SK-N-SH (cell line): ENCODE measurements at regions not wholly inside any gene's neighbourhood (a gene's known extent, or its start where the extent isn't known, plus 50 kb on each side); places are given as distances from the start of the nearest gene placed in this dataset.

Experiments used
- CTCF ChIA-PET: fragments of 300-600, 350-600 bp; formaldehyde crosslinking; extraction: SDS; loops from one replicate; lab custom pipeline; 2021; lab: Yijun Ruan, JAX
- POLR2A ChIA-PET: fragments of 350-600 bp; sonication (Branson Sonifier 250); formaldehyde crosslinking; extraction: SDS; loops from one replicate; lab custom pipeline; 2020; ENCODE audit warnings: antibody characterized with exemption, inconsistent platforms; lab: Yijun Ruan, JAX
- DNase-seq: peaks from one replicate; pipeline ENCODE4 v3.0.0; 2012
- H2AFZ ChIP-seq: fragments of 200-600 bp; sonication (generic); 2 replicates; pipeline ENCODE4 v1.8.1; 2016; ENCODE audit warnings: antibody characterized with exemption, mild to moderate bottlenecking, low read depth
- H3F3A ChIP-seq: fragments of 200-600 bp; sonication (generic); replicated peaks from 2 replicates; pipeline ENCODE3; 2016; ENCODE audit warnings: antibody characterized with exemption, mild to moderate bottlenecking; ENCODE audit not compliant: insufficient read depth
- H3K27ac ChIP-seq, 2 experiments: fragments of 200-500 bp in 1 of 2; fragments of 200-600 bp in 1 of 2; sonication (Bioruptor generic) in 1 of 2; sonication (generic), shearing (Covaris generic) in 1 of 2; 2 replicates each; pipeline versions ENCODE4 v1.5.1 to v1.6.1; 2014 to 2016; ENCODE audit warnings: low read depth in 2 of 2, inconsistent platforms in 1 of 2, low read length in 1 of 2, mild to moderate bottlenecking in 1 of 2, mixed read lengths in 1 of 2
- H3K27me3 ChIP-seq: fragments of 200-600 bp; sonication (generic), shearing (Covaris generic); 2 replicates; pipeline ENCODE4 v1.6.1; 2016; ENCODE audit warnings: mixed run types; ENCODE audit not compliant: insufficient read depth
- H3K36me3 ChIP-seq, 2 experiments: fragments of 200-500 bp in 1 of 2; fragments of 200-600 bp in 1 of 2; sonication (Bioruptor generic) in 1 of 2; sonication (generic) in 1 of 2; replicated peaks in 1 of 2; 2 replicates each; pipeline versions ENCODE3 to v1.5.1; 2014 to 2016; ENCODE audit warnings: low read length in 1 of 2, mild to moderate bottlenecking in 1 of 2; ENCODE audit not compliant: insufficient read depth in 2 of 2, control insufficient read depth in 1 of 2
- H3K4me1 ChIP-seq, 2 experiments: fragments of 200-500 bp in 1 of 2; fragments of 200-600 bp in 1 of 2; sonication (Bioruptor generic) in 1 of 2; sonication (generic), shearing (Covaris generic) in 1 of 2; 2 replicates each; pipeline versions ENCODE4 v1.5.1 to v1.6.1; 2014 to 2016; ENCODE audit warnings: low read depth in 1 of 2, low read length in 1 of 2, mixed run types in 1 of 2; ENCODE audit not compliant: insufficient read depth in 2 of 2, control insufficient read depth in 1 of 2
- H3K4me2 ChIP-seq: fragments of 200-600 bp; sonication (generic), shearing (Covaris generic); 2 replicates; pipeline ENCODE4 v1.6.1; 2017; ENCODE audit warnings: mixed run types
- H3K4me3 ChIP-seq, 2 experiments: fragments of 200-500 bp in 1 of 2; fragments of 200-600 bp in 1 of 2; sonication (Bioruptor generic) in 1 of 2; sonication (generic), shearing (Covaris generic) in 1 of 2; 2 replicates each; pipeline versions ENCODE4 v1.5.1 to v1.8.1; 2014 to 2016; ENCODE audit warnings: low read depth in 2 of 2, inconsistent platforms in 1 of 2, low read length in 1 of 2, mild to moderate bottlenecking in 1 of 2, mixed read lengths in 1 of 2, moderate library complexity in 1 of 2
- H3K79me2 ChIP-seq: fragments of 200-600 bp; sonication (generic); 2 replicates; pipeline ENCODE4 v1.8.1; 2017; ENCODE audit warnings: mild to moderate bottlenecking; ENCODE audit not compliant: insufficient read depth
- H3K9ac ChIP-seq: fragments of 200-600 bp; sonication (generic); 2 replicates; pipeline ENCODE4 v1.6.1; 2017; ENCODE audit warnings: mixed run types
- H3K9me2 ChIP-seq: fragments of 200-600 bp; sonication (generic); 2 replicates; pipeline ENCODE4 v1.6.1; 2017; ENCODE audit warnings: mixed run types
- H3K9me3 ChIP-seq: fragments of 200-600 bp; sonication (generic); 2 replicates; pipeline ENCODE4 v1.6.1; 2017; ENCODE audit warnings: mixed run types, mild to moderate bottlenecking, moderate library complexity
- H4K20me1 ChIP-seq: fragments of 200-600 bp; sonication (generic); 2 replicates; pipeline ENCODE4 v1.6.1; 2017; ENCODE audit warnings: mild to moderate bottlenecking, mixed run types; ENCODE audit not compliant: insufficient read depth
- CHD2 ChIP-seq: fragments of 150-350 bp; IDR thresholded peaks from 2 replicates; pipeline ENCODE4 v1.6.1; 2018; ENCODE audit warnings: low read length; ENCODE audit not compliant: partially characterized antibody
- EP300 ChIP-seq, 2 experiments: IDR thresholded peaks; 2 replicates each; pipeline versions ENCODE4 v1.4.0 to v1.6.1; 2012; ENCODE audit warnings: borderline replicate concordance in 1 of 2, low read depth in 1 of 2, low read length in 1 of 2
- FOXJ3 ChIP-seq: sonication (generic); formaldehyde crosslinking; IDR thresholded peaks from 2 replicates; pipeline ENCODE4 v1.5.1; 2020; ENCODE audit warnings: mild to moderate bottlenecking, missing genetic modification reagents
- FOXM1 ChIP-seq: IDR thresholded peaks from 2 replicates; pipeline ENCODE4 v1.4.0; 2012; ENCODE audit warnings: low read depth, mild to moderate bottlenecking
- GABPA ChIP-seq: IDR thresholded peaks from 2 replicates; pipeline ENCODE4 v1.4.0; 2012; ENCODE audit warnings: low read depth, mild to moderate bottlenecking
- IRF3 ChIP-seq: fragments of 150-350 bp; IDR thresholded peaks from 2 replicates; pipeline ENCODE4 v1.6.1; 2016; ENCODE audit warnings: mild to moderate bottlenecking, low read depth, low read length
- MAX ChIP-seq: IDR thresholded peaks from 2 replicates; pipeline ENCODE4 v1.4.0; 2012; ENCODE audit warnings: low read depth
- MEF2A ChIP-seq: IDR thresholded peaks from 2 replicates; pipeline ENCODE4 v1.4.0; 2012; ENCODE audit warnings: low read depth, borderline replicate concordance
- MXI1 ChIP-seq: IDR thresholded peaks from 2 replicates; pipeline ENCODE4 v1.6.1; 2012; ENCODE audit warnings: mild to moderate bottlenecking, low read depth, low read length, improper control_type of control experiment
- NFIC ChIP-seq: IDR thresholded peaks from 2 replicates; pipeline ENCODE4 v1.4.0; 2012; ENCODE audit warnings: borderline replicate concordance
- RAD21 ChIP-seq: IDR thresholded peaks from 2 replicates; pipeline ENCODE4 v1.6.1; 2012; ENCODE audit warnings: mild to moderate bottlenecking, low read length
- RCOR1 ChIP-seq: fragments of 150-350 bp; IDR thresholded peaks from 2 replicates; pipeline ENCODE4 v1.6.1; 2017; ENCODE audit warnings: antibody characterized with exemption, low read length
- USF2 ChIP-seq: fragments of 150-350 bp; IDR thresholded peaks from 2 replicates; pipeline ENCODE4 v1.6.1; 2017; ENCODE audit warnings: antibody characterized with exemption, low read length, low read depth, borderline replicate concordance
- WGBS: methylation state at CpG from one replicate; pipeline ENCODE4 v1.1.6; 2017; ENCODE audit warnings: low lambda C conversion rate; 5-methylcytosine and 5-hydroxymethylcytosine counted together
- TF ChIP-seq, protein P1 (sequence below): IDR thresholded peaks from 2 replicates; pipeline ENCODE4 v1.4.0; 2012; ENCODE audit warnings: low read depth, borderline replicate concordance
- TF ChIP-seq, protein P2 (sequence below): IDR thresholded peaks from 2 replicates; pipeline ENCODE4 v1.4.0; 2012; ENCODE audit warnings: low read depth, borderline replicate concordance

GRCh38 chr22:19590696-19591095, 66.5 kb upstream of the CLDN5 start:
- Histone ChIP-seq H3K27me3 (no peaks in the 10 kb centered on the region), H2AFZ (no peak overlapping the region), H3K4me1 (no peaks in the 10 kb centered on the region; a peak in 1 of 4 replicates), H3K4me2 (no peak overlapping the region), H3K9ac (no peak overlapping the region), H3K36me3 (no peaks in the 10 kb centered on the region), H3K4me3 (no peak overlapping the region), H4K20me1 (no peaks in the 10 kb centered on the region), H3K27ac (no peak overlapping the region), H3K9me3 (no peaks in the 10 kb centered on the region), H3K9me2 (no peaks in the 10 kb centered on the region), H3K79me2 (no peaks in the 10 kb centered on the region), H3F3A (no peaks in the 10 kb centered on the region)
- ChIA-PET CTCF (no interaction called here), POLR2A (no interaction called here)
- WGBS, result 60% methylated on average over 5 of the region's 5 CpGs
- no peak for TF ChIP-seq GABPA
- no peak for TF ChIP-seq FOXM1
- no peak for TF ChIP-seq MEF2A
- TF ChIP-seq NFIC, result no peak
- DNase-seq, result no peak

- Histone ChIP-seq H3K27me3 (no peaks in the 10 kb centered on the region), H3K79me2 (no peaks in the 10 kb centered on the region), H3K4me2 (no peak overlapping the region), H3K4me3 (no peak overlapping the region), H3K9me3 (no peaks in the 10 kb centered on the region), H4K20me1 (no peaks in the 10 kb centered on the region), H2AFZ (no peak overlapping the region), H3K9me2 (no peaks in the 10 kb centered on the region), H3K36me3 (no peaks in the 10 kb centered on the region), H3K9ac (no peak overlapping the region), H3K27ac (no peak overlapping the region), H3F3A (no peaks in the 10 kb centered on the region), H3K4me1 (no peaks in the 10 kb centered on the region; a peak in 1 of 4 replicates)
- ChIA-PET CTCF (interaction anchor here (0.7 kb wide), 1 partner anchor 65 kb away, joined by 3 read pairs; no protein-coding TSS in a partner anchor), POLR2A (no interaction called here)
- 49% methylated on average over 2 of the region's 2 CpGs for WGBS
- DNase-seq, result no peak
- no peak for TF ChIP-seq EP300 (IDR thresholded peaks at IDR 0.05; ENCODE audit: borderline replicate concordance in 1 of 2, low read depth in 1 of 2, low read length in 1 of 2)
- TF ChIP-seq, protein P1, sequence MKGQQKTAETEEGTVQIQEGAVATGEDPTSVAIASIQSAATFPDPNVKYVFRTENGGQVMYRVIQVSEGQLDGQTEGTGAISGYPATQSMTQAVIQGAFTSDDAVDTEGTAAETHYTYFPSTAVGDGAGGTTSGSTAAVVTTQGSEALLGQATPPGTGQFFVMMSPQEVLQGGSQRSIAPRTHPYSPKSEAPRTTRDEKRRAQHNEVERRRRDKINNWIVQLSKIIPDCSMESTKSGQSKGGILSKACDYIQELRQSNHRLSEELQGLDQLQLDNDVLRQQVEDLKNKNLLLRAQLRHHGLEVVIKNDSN, result no peak
- TF ChIP-seq FOXM1, result no peak
- TF ChIP-seq RCOR1, result no peak
- no peak for TF ChIP-seq MAX
- no peak for TF ChIP-seq IRF3
- TF ChIP-seq USF2, result no peak
- TF ChIP-seq, protein P2, sequence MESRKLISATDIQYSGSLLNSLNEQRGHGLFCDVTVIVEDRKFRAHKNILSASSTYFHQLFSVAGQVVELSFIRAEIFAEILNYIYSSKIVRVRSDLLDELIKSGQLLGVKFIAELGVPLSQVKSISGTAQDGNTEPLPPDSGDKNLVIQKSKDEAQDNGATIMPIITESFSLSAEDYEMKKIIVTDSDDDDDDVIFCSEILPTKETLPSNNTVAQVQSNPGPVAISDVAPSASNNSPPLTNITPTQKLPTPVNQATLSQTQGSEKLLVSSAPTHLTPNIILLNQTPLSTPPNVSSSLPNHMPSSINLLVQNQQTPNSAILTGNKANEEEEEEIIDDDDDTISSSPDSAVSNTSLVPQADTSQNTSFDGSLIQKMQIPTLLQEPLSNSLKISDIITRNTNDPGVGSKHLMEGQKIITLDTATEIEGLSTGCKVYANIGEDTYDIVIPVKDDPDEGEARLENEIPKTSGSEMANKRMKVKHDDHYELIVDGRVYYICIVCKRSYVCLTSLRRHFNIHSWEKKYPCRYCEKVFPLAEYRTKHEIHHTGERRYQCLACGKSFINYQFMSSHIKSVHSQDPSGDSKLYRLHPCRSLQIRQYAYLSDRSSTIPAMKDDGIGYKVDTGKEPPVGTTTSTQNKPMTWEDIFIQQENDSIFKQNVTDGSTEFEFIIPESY, result no peak
- TF ChIP-seq CHD2, result no peak
- TF ChIP-seq MXI1, result no peak
- TF ChIP-seq FOXJ3 (CRISPR knock-in tag), result no peak
- TF ChIP-seq RAD21, result no peak
- TF ChIP-seq, all 33 proteins: peak for 0
Measured at GRCh38 chr22:19591568-19591967, 67.4 kb upstream of the CLDN5 start.
